ENCODE measurements at regions not wholly inside any gene's neighbourhood (a gene's known extent, or its start where the extent isn't known, plus 50 kb on each side); places are given as distances from the start of the nearest gene placed in this dataset.
"Not testable (repeated sequence)": the region's sequence is repeated elsewhere in the genome, so short reads cannot be mapped to it uniquely, and the experiment has no call there.

GRCh38 chr11:90309693-90310092 lies 86.8 kb upstream of the CHORDC1 start:
- no peak for DNase-seq (ENCODE audit: low read depth in 4 of 4, low spot score in 3 of 4)

- no peak for DNase-seq (ENCODE audit: low read depth in 4 of 4, low spot score in 3 of 4)
Measured at GRCh38 chr11:90294526-90294925, 71.7 kb upstream of the CHORDC1 start.

- no peak for DNase-seq (ENCODE audit: low read depth in 4 of 4, low spot score in 3 of 4)
Measured at GRCh38 chr11:90294091-90294490, 71.2 kb upstream of the CHORDC1 start.

- DNase-seq (ENCODE audit: low read depth in 4 of 4, low spot score in 3 of 4): no peak
Measured at GRCh38 chr11:90288212-90288821, 65.5 kb upstream of the CHORDC1 start.

GRCh38 chr11:90286640-90287039 lies 63.8 kb upstream of the CHORDC1 start:
- no peak for DNase-seq (ENCODE audit: low read depth in 4 of 4, low spot score in 3 of 4)

GRCh38 chr11:90284171-90284570 lies 61.3 kb upstream of the CHORDC1 start:
- no peak for DNase-seq (ENCODE audit: low read depth in 4 of 4, low spot score in 3 of 4)

- DNase-seq (ENCODE audit: low read depth in 4 of 4, low spot score in 3 of 4): not testable (repeated sequence)
Measured at GRCh38 chr11:90282551-90283071, 59.8 kb upstream of the CHORDC1 start.

- DNase-seq (ENCODE audit: low read depth in 4 of 4, low spot score in 3 of 4): no peak
Measured at GRCh38 chr11:90274362-90274761, 51.5 kb upstream of the CHORDC1 start.

All from left renal pelvis (tissue), 4 donors.